ENCODE measurements at regions not wholly inside any gene's neighbourhood (a gene's known extent, or its start where the extent isn't known, plus 50 kb on each side); places are given as distances from the start of the nearest gene placed in this dataset.

DNA sequence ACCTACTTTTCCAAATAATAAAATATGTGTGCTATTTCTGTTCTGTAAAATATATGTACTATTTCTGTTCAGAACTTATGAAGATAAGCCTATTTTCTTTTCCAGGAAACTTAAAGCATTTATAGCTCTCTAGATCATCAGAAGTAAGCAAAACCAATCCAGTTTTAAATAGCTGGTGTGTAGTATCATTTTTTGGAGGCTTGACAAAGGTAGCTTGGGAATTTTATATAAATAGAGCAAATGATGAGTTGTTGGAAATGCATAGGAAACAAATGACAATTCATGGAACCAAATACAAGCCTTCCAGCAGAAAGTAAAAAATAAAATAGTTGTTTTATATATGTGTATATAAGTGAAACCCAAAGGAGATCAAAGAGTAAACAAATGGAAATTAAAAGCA is 1038.1 kb upstream of the ARRDC3 start:
- H3K27ac ChIP-seq: no peak overlapping the region
- TF ChIP-seq, protein P1, sequence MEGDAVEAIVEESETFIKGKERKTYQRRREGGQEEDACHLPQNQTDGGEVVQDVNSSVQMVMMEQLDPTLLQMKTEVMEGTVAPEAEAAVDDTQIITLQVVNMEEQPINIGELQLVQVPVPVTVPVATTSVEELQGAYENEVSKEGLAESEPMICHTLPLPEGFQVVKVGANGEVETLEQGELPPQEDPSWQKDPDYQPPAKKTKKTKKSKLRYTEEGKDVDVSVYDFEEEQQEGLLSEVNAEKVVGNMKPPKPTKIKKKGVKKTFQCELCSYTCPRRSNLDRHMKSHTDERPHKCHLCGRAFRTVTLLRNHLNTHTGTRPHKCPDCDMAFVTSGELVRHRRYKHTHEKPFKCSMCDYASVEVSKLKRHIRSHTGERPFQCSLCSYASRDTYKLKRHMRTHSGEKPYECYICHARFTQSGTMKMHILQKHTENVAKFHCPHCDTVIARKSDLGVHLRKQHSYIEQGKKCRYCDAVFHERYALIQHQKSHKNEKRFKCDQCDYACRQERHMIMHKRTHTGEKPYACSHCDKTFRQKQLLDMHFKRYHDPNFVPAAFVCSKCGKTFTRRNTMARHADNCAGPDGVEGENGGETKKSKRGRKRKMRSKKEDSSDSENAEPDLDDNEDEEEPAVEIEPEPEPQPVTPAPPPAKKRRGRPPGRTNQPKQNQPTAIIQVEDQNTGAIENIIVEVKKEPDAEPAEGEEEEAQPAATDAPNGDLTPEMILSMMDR (conservative IDR thresholded peaks at IDR 0.05): no peak
- TF ChIP-seq ZFX (IDR thresholded peaks at IDR 0.05): no peak

DNA sequence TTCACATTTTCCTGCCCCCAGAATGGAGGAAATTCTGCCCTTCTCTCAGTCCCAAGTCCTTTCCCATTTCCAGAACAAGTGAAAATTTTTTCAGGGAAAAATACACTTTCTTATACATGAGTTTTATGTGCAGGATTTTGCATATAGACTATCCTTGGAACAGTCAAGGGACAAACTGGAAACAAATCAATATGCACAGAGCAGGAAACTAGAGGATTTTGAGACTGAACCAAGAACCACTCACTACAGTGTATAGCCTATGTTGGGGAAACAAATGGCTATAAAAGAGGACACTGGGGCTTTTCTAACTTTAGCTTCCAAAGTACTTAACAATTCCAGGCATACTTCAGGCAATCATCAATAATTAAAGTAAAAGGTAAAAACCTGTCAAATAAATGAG is 1036.1 kb upstream of the ARRDC3 start:
- H3K27ac ChIP-seq: no peak overlapping the region
- TF ChIP-seq, protein P1 (conservative IDR thresholded peaks at IDR 0.05): no peak
- no peak for TF ChIP-seq ZFX (IDR thresholded peaks at IDR 0.05)

DNA sequence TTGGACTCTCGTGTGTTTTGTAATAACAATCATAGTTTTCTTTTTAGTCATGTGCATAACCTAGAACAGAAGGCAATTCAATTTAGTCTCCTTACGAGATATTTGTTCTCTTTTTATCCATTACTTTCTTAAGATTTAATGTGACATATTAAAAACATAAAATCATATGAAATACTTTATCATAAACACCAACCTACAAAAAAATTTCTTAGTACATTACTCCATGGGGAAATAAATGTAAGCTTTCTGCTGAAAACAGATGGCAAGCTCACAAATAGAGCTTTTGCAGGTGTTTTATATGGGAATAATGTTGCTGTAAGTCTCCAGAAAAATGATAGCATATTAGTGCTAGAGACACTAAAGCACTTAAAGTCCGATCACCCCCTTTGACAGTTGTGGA is 1035.2 kb upstream of the ARRDC3 start:
- H3K27ac ChIP-seq: no peak overlapping the region
- TF ChIP-seq, protein P1 (conservative IDR thresholded peaks at IDR 0.05): no peak
- TF ChIP-seq ZFX (IDR thresholded peaks at IDR 0.05): no peak

DNA sequence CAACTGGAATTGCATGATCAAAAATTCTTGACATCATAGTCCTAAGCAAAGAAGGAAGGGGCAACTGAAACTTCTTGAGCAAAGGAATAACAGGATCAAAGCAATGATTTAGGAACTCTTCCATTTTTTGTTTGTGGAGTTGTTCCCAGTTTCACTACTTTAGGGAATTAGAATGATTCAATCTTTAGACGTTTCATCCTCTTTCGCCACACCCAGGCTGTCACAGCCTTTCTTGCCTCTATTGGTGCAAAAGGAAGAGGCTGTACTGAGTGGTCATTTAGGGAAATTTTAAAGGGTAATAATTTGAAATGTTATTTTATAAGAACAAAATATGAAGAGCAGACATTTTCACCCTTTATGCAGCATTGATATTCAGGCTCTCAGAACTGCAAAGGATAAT is 1026.0 kb upstream of the ARRDC3 start:
- TF ChIP-seq ZFX (IDR thresholded peaks at IDR 0.05): no peak
- TF ChIP-seq, protein P1 (conservative IDR thresholded peaks at IDR 0.05): no peak
- no peak overlapping the region for H3K27ac ChIP-seq

DNA sequence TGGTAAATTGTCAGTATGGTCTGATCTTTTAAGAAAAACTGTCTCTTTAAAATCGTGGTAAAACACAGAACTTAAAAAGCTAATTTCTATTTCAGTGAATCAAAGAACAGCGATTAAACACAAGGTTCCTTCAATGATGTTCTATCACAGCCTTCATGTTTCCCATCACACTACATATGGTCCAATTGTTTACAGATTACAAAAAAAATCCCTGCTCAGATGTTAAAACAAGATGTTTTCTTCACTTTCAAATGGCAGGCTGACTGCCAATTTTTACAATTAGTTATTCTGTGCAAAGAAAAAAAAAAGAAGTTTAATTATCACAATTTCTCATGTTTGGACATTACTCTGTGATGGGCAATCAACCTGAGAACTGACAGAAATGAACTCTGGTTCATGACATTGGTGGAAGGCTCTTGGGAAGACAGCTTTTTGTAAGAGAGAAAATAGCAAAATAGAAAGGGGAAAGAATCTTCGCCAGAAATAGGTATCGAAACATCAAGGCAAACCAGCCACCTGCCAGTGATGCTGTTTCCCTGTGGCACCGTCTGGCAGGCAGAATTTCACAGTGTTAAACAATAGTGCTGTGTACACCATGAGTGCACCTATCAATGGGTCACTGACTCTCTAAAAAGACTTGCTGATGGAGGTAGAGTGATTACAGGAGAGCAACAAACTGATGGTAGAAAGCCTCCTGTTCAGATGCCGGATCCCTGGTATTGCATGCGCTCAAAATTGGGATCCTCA is 1020.0 kb upstream of the ARRDC3 start:
- H3K27ac ChIP-seq: no peak overlapping the region
- TF ChIP-seq, protein P1 (conservative IDR thresholded peaks at IDR 0.05): no peak
- TF ChIP-seq ZFX (IDR thresholded peaks at IDR 0.05): no peak

DNA sequence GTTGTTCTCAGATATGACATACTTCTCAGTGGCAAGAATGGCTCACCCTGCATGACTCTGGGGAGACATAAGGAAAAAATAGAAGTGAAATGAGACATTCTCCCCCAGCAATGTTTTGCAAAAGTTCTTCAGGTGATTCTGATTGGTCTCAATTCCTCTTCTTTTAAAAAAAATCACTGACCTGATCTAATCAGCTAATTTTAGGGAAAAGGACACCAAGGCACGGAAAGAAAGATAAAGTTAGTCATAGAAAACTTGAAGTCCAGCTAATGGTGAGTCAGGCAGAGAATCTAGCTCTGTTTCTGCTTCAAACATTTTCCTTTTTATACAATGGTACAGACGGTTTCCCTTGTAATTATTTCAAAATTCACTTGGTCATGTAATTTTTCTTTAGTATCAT is 1018.9 kb upstream of the ARRDC3 start:
- no peak overlapping the region for H3K27ac ChIP-seq
- no peak for TF ChIP-seq ZFX (IDR thresholded peaks at IDR 0.05)
- TF ChIP-seq, protein P1 (conservative IDR thresholded peaks at IDR 0.05): no peak

DNA sequence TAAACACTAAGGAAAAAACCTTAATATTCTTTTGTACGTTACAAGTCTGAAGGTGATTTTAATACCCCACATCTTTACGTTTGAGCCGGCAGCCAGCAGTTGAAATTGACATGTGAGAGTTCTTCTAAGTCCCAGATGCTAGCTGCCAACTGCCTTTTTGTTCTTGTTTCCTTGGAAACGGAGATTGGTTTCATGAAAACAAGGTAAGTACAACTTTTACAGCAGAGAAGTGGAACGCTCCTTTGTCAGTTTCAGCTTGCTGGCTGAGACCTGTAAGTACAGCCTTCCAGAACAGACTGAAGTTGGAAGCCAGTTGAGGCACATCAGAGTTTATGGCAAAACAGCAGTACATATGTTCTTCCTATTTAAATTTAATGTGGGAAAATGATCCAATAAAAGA is 1018.4 kb upstream of the ARRDC3 start:
- TF ChIP-seq, protein P1 (conservative IDR thresholded peaks at IDR 0.05): no peak
- TF ChIP-seq ZFX (IDR thresholded peaks at IDR 0.05): no peak
- H3K27ac ChIP-seq: no peak overlapping the region
